HG03378 (cell line): ENCODE measurements at regions not wholly inside any gene's neighbourhood (a gene's known extent, or its start where the extent isn't known, plus 50 kb on each side); places are given as distances from the start of the nearest gene placed in this dataset.

Source experiments
- ATAC-seq: cut with Tn5 transposase; IDR thresholded peaks from one replicate; pipeline ENCODE4 v1.9.1; 2021; ENCODE audit warnings: mild to moderate bottlenecking, moderate library complexity; ENCODE audit not compliant: unreplicated experiment

- no peak for ATAC-seq
Measured at GRCh38 chr5:61683148-61683547, 351.1 kb downstream of the ZSWIM6 start.

GRCh38 chr5:61683926-61684325 lies 351.9 kb downstream of the ZSWIM6 start:
- ATAC-seq = no peak

GRCh38 chr5:61686491-61687257 lies 354.6 kb downstream of the ZSWIM6 start:
- no peak for ATAC-seq

DNA sequence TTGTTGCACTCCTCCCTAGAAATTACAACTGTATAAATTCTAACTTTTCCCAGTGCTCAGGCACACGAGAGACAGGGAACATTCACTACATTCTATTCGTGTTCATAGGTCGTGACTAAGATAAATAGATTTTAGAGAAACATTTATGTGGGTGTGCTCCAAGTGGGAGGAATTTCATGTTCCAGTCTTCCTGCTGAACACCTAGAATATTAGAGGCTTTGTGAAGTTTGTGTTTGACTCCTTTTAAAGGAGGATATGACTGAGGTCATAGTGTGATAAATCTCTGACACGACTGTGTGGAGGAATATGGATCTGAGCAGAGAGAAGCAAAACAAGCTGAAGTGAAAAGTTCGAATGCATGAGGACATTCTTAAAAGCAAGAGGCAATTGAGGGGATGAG lies 355.3 kb downstream of the ZSWIM6 start:
- no peak for ATAC-seq

GRCh38 chr5:61689153-61689846 lies 357.2 kb downstream of the ZSWIM6 start:
- no peak for ATAC-seq

DNA sequence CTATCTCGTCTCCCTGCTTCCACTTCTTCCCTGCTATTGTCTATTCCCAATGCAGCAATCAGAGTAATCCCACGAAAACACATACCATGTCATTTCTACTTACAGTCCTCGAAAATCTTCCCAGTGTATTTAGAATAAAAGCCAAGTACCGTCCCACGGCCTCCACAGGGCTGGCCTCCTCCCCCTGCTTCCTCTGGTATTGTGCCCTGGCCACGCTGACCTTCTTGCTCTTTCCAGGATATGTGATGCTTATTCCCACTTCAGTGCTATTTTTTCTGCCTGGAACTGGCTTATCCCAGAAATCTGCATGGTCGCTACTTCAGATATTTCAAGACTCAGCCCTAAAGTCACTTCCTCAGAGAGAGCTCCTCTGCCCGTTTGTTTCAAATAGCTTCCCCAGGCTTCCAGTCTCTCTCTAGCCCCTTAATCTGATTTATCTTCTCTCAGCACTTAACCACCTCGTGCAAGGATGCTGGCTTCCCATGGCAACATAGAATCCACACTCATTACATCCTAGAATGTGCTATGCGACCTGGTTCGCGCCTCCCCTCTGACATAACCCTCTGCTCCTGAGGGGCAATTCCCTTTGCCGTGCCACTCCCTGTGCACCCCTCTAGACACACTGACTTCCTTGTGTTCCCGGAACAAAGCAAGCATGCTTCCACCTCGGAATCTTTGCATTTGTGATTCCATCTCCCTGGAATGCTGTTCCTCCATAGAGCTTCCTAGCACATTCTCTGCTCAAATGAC lies 365.9 kb downstream of the ZSWIM6 start:
- no peak for ATAC-seq

DNA sequence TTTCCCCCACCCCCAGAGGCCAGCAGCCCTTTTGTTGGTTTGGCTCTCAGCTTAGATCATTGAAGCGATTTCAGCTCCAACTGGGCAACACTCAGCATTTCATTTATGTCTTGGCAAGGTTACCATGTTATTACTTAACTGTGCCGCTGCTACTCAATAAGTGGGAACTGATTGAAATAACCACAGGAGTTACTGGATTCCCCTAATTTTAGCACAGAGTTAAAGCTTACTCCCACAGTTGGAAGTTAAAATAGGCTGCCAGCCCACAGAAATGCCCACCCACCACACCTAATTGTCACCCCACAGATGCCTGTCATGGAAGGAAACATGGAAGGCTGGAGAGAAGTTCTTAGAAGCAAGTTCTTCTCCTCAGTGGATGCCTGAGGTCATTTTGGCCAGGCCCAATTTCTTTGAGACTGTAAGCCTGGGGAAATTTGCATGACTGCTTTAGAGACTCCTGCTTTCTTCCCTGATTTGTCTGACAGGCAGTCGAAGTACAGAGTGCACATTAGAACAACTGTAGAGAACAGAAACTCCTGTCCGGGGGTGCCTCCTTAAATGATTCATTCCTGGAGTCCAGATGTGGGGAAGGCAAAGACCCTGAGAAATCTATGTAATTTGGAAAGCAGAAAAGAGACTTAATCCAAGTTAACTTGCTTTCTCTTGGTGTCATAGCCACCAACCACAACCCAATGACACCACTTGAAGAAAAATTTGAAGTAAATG lies 370.0 kb downstream of the ZSWIM6 start:
- peak; percentile 69 for ATAC-seq

DNA sequence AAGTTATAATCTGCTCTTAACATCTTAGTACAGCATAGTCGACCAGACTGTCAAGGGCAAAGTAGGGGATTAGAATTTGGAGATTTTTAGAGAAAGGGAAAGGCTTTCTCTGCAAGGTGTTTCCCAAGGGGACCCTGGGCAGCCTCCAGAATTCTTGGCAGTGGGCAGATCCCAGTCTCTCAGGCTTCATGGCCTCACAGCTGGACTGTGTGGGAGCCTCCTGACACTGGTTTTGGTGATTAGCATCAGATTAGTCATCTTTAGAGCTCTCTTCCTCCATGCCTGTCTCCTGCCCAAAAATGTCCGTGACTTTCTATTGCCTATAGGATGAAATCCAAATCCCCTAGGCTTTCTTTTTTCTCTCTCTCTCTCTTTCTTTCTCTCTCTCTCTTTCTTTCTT lies 370.7 kb downstream of the ZSWIM6 start:
- ATAC-seq = peak; percentile 6

DNA sequence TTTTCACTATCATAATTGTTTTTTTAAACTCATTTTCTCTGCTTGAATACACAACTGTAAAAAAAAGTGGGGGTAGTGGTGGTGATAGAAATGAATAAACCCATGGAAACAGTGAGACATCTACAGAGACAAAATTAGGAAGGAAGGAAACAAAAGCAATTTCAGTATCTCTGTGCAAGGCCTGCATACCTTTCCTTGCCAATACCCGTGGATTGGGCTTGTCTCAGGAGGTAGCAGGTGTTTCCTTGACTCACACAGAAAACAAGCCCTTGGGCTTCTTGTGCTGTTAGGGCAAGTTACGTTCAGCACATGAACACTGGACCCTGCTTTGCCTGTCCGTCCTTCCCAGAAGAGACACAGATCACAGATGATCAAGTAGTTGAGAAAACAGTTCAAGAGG lies 372.2 kb downstream of the ZSWIM6 start:
- ATAC-seq = peak; percentile 56

- no peak for ATAC-seq
Measured at GRCh38 chr5:61706751-61707150, 374.7 kb downstream of the ZSWIM6 start.

DNA sequence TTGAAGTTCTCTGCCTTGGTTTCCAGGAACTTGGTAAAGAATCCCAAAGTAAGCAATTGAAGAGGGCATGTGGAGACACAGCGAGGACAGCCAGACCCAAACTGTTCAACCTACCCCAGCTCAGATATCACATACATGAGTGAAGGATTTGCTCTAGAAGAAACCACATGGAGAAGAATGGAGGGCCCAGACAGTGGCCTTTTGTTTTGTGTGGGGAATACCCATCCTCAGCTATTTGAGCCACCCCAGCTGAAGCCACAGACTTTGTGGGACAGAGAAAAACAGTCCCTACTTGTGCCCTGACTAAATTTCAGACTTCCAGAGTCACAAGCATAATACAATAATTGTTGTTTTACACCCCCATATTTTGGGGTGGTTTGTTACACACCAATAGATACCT lies 387.1 kb downstream of the ZSWIM6 start:
- ATAC-seq = no peak

GRCh38 chr5:61720829-61721228 lies 388.8 kb downstream of the ZSWIM6 start:
- ATAC-seq = no peak

GRCh38 chr5:61724102-61724501 lies 392.0 kb downstream of the ZSWIM6 start:
- no peak for ATAC-seq

DNA sequence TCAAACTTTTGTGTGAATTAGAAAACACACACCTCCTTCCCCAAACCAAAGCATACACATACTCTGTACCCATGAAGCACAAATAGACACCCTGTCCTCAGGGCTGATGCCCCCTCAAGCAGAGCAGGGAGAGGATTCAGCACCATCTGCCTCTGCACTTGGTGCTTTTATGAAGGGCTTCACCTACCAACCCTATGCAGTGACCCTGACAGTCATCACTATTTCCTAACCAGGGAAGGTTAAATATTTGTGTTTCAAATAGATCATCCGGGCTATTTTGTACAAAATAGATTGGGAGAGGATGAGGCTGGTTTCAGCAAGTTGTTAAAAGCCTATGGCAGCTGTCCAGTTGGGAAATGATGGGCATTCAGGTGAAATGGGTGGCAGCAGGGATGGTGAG lies 396.2 kb downstream of the ZSWIM6 start:
- ATAC-seq = no peak

- no peak for ATAC-seq
Measured at GRCh38 chr5:61730866-61731265, 398.8 kb downstream of the ZSWIM6 start.

- ATAC-seq = no peak
Measured at GRCh38 chr5:61731267-61731945, 399.3 kb downstream of the ZSWIM6 start.

GRCh38 chr5:61731946-61732314 lies 399.9 kb downstream of the ZSWIM6 start:
- ATAC-seq = no peak

- no peak for ATAC-seq
Measured at GRCh38 chr5:61732369-61732768, 400.3 kb downstream of the ZSWIM6 start.

- ATAC-seq = no peak
Measured at GRCh38 chr5:61732796-61733195, 400.7 kb downstream of the ZSWIM6 start.

- no peak for ATAC-seq
Measured at GRCh38 chr5:61734001-61734400, 401.9 kb downstream of the ZSWIM6 start.

GRCh38 chr5:61734966-61735365 lies 402.9 kb downstream of the ZSWIM6 start:
- ATAC-seq = no peak
